ENCODE measurements at regions not wholly inside any gene's neighbourhood (a gene's known extent, or its start where the extent isn't known, plus 50 kb on each side); places are given as distances from the start of the nearest gene placed in this dataset.

GRCh38 chr2:107627164-107627563 is 199.5 kb upstream of the RGPD4 start:
- DNase-seq (ENCODE audit: low spot score), result no peak

DNA sequence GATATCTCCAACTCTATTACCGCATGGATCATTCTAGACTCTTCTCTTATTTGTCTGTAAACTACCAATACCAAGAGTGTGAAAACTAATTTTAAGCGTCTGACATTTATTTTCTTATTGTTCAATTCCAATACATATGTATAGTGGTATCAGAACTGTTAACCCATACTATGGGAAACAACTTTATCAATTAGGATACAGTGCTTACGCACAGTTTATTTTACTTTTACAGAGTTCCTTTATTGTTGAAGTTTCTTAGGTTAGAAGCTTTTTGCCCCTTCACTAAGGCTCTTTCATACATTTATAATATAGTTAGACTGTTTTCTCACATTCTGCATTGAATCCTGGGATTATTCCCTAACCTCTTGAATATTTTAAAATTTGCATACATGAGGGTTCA is 198.8 kb upstream of the RGPD4 start:
- DNase-seq (ENCODE audit: low spot score), result no peak

DNA sequence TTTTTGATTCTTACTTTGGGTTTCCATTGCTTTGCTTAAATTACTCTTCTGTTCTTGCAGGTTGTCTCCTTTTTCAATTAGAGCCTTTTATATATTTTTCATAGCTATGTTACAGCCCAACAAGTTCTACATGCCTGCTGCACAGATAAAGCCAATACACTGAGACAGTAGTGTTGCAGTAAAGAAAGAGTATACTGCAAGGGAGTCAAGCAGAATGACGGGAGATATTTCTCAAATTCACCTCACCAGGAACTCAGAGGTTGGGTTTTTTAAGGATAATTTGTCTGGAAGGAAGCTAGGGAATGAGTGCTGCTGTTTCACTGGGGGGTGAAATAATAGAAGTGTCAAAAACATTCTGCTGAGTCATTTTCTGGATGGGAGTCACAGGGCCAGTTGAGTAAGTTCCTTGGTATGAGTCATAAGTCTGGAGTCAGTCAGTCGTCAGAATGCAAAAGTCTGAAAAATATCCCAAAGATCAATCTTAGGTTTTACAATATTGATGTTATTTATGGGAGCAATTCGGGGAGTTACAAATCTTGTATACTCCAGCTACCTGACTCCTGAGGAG is 193.0 kb upstream of the RGPD4 start:
- no peak for DNase-seq (ENCODE audit: low spot score)

DNA sequence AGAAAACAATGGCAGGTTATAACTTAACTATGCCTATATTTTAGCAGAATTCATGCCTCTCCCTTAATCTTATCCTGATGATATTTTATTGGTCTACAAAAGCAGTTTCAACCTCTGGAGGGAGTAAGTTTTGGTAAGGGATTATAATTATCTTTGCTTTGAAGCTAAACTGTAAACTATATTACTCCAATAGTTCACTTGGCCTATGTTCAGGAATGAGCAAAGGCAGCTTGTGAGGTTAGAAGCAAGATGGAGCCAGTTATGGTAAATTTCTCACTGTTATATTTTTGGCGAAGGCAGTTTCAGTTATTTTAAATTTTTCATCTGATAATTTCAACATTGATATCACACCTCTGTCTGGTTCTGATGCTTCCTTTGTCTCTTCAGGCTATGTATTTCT is 192.5 kb upstream of the RGPD4 start:
- DNase-seq (ENCODE audit: low spot score), result no peak

DNA sequence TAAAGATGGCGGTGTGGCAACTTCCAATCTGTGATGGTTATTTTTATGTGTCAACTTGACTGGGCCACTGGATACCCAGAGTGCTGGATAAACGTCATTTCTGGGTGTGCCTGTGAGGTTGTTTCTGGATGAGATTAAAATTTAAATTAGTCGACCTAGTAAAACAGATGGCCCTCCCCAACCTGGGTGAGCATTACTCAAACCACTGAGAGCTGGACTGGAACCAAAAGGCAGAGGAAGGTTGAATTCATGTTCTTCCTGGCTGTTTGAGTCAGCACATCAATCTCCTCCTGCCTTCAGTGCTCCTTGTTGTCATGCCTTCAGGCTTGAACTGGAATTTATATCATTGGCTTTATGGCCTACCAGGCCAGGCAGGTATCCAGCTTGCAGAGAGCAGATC is 190.8 kb upstream of the RGPD4 start:
- DNase-seq (ENCODE audit: low spot score), result no peak

DNA sequence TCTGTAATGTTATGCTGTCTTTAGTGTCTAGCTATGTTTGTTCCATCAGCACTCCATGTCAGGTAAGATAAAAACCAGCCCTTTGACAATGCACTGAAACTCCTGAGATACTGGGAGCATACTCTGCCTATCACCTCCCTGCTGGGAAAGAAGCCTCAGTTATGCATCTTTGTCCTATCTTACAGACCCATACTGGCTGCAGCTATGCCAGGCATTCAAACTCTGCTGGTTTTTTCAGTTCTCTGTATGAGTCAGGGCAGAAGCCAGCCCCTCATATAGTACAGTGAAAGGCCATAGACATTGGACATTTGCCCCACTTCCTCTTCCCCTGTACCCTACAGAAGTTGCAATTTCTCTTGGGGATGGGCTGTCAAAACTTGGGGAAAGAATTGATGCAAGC is 181.1 kb upstream of the RGPD4 start:
- no peak for DNase-seq (ENCODE audit: low spot score)

GRCh38 chr2:107648781-107649404 is 177.8 kb upstream of the RGPD4 start:
- peak; percentile 3 for DNase-seq (ENCODE audit: low spot score)

GRCh38 chr2:107657049-107657448 is 169.6 kb upstream of the RGPD4 start:
- no peak for DNase-seq (ENCODE audit: low spot score)

DNA sequence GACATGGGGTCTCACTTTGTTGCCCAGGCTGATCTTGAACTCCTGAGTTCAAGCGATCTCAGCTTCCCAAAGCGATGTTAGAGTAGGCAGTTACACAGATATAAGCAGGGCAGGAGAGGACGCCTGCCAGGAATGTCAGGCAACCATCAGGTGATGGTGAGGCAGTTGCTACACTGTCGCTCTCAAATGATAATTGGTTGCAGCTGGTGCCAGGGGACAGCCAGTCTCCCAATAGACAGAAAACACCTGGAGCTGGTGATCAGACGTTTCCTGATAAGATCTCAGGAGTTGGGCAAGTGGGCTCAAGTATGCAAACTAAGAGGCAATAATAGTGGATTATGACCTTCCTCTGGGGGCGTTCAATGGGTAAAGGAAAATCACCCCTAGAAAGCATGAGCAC is 163.1 kb upstream of the RGPD4 start:
- no peak for DNase-seq (ENCODE audit: low spot score)

- no peak for DNase-seq (ENCODE audit: low spot score)
Measured at GRCh38 chr2:107669335-107669734, 157.4 kb upstream of the RGPD4 start.

DNA sequence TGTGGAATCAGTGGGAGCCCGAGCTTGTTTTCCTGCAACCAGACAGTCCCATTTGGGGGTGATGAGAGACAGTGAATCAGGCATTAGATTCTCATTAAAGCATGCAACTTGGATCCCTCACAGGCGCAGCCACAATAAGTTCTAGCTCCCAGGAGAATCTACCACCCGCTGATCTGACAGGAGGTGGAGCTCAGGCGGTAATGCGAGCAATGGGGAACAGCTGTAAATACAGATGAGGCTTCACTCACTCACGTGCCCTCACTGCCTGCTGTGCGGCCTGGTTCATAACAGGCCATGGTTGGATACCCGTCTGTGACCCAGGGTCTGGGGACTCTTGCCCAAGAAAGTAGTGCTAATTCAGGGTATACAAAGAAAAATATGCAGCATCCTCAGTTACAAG is 144.8 kb upstream of the RGPD4 start:
- no peak for DNase-seq (ENCODE audit: low spot score)

DNA sequence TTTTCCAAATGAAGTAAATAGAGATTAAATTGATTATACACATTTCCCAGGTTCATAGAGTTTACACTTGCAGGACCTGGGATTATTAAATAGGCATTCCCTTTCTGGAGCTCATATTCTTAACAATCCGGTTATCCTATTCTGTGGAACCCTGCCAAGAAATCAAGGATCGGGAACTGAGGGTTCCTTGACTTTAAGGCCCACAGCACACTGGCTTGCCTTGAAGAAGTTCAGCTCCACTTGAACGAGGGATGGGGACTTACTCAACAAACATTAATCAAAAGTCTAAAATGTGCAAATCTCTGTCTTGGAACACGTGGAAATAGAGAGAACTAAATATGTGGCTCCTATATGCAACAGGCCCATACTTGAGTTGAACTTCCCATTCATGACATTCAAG is 142.3 kb upstream of the RGPD4 start:
- DNase-seq (ENCODE audit: low spot score), result no peak

GRCh38 chr2:107685421-107685986 is 141.2 kb upstream of the RGPD4 start:
- no peak for DNase-seq (ENCODE audit: low spot score)

- no peak for DNase-seq (ENCODE audit: low spot score)
Measured at GRCh38 chr2:107687073-107687472, 139.6 kb upstream of the RGPD4 start.

DNA sequence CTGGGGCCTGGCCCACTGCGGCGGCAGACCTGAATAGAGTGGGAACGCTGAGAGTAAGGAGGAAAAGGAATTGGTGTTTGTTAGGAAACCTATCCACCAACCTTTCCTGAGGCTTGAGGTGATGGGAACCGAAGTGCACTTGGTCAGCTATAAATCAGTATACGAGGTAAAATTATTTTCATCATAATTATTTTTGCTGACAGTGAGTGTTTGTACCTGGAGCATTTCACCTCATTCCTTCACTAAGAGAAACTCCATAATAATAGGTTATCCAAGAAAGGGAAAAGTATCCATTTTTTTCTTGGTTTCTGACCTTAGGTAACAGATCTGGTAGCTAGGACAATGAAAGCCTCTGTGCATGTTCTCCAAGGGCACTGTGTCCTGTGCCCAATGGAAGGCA is 138.6 kb upstream of the RGPD4 start:
- no peak for DNase-seq (ENCODE audit: low spot score)

DNA sequence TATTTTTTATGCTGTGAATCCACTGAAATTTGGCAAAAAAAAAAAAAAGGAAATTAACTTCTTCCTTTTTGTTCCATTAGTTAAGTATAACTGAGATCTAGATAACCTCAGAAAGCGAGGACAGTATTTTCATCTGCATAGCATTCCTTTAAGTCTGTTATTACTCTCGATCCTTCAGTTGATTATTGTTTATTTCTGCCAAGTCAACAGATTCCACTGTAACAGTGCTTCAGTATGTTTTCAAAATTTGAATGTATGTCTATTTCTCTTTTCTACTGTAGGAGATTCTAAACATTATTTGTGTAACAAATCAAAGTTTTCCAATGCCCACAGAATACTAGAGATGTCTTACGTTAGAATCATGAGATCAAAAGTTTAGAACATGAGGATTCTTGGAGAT is 133.1 kb upstream of the RGPD4 start:
- no peak for DNase-seq (ENCODE audit: low spot score)

DNA sequence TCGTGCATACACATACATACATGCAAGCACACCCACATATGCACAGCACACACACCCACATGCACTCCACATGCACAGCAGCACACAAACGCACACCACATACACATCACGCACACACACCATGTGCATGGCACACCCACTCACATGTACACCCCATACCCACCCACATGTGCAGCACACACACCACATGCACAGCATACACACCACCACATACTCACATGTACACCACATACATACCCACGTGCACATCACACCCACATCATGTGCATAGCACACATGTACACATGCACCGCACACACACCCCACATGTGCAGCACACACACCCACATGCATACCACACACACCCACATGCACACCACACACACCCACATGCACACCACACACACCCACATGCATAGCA is 132.0 kb upstream of the RGPD4 start:
- DNase-seq (ENCODE audit: low spot score), result no peak

DNA sequence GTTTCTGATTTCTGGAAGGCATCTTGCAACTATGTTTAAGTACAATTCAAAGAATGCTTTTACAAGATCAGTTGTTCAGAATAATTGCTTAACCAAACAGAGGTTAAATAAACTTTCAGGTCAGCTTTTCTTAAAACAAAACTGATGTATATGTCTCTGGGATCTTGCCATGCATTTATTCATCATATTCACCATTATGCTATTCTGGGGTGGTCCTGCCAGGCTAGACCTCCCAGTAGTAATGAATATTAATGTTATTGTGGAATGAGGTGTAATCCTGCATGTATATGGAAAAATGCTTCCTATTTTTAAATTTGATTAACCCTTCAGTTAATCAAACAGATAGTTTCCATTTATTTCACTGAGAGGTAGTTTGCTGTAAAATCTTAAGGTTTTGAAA is 129.3 kb upstream of the RGPD4 start:
- no peak for DNase-seq (ENCODE audit: low spot score)

DNA sequence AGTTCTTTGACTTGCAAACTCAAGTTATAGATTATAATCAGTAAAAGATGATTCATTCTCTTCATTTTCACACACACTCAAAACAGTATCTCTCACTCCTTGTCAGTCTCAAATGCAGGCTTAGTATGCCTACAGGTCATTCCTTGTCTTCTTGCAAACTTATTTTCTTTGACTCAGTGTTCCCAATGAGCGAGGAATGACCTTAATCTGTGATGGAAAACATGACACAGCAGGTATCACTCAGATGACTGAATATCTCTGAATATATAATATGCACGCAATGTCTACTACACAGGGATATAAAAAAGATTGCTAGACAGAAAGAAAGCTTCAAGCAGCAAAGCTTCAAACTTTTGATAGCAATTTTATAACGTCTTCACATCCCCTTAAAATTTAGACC is 127.8 kb upstream of the RGPD4 start:
- no peak for DNase-seq (ENCODE audit: low spot score)

- DNase-seq (ENCODE audit: low spot score), result no peak
Measured at GRCh38 chr2:107700073-107700472, 126.6 kb upstream of the RGPD4 start.

DNA sequence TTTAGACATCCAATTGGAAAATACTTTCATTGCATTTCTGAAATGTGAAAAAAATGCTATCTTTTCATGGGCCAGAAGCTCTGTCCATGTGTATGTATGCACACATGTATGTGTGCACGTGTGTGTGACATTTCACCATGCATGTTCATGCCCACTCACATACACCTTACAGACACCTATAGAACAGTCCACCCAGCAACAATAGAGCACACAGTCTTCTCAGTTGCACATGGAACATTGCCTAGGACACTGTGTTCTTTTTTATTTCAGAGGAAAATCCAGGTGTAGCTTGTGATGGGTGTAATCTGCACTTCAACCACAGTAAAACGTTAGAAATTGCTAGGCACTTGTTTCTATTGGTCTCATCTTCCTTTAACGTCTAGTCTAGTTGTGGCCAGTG is 114.8 kb upstream of the RGPD4 start:
- DNase-seq (ENCODE audit: low spot score), result no peak

DNA sequence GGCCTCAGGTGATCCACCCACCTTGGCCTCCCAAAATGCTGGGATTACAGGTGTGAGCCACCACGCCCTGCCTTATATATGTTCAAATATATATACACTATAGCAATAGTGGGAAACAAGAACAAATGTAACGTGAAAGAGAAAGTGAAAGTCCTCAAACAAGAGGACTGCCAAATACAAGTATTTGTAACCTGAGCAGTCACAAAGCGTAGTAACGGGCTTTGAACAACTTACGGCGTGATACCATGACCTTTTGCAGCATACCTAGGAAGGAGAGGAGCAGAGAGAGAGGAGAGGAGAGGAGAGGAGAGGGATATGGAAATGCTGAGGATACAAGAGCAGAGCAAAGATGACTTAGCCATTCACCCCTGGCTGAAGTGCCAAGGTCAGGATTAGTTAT is 113.8 kb upstream of the RGPD4 start:
- peak; percentile 18 for DNase-seq (ENCODE audit: low spot score)

- DNase-seq (ENCODE audit: low spot score), result no peak
Measured at GRCh38 chr2:107717661-107718060, 109.0 kb upstream of the RGPD4 start.

- DNase-seq (ENCODE audit: low spot score), result no peak
Measured at GRCh38 chr2:107719141-107719540, 107.6 kb upstream of the RGPD4 start.

Measured in HuH-7 (cell line).